HG03108 (cell line): ENCODE measurements at regions not wholly inside any gene's neighbourhood (a gene's known extent, or its start where the extent isn't known, plus 50 kb on each side); places are given as distances from the start of the nearest gene placed in this dataset.

Experiments
- ATAC-seq: cut with Tn5 transposase; IDR thresholded peaks from one replicate; pipeline ENCODE4 v1.9.1; 2021; ENCODE audit warnings: moderate library complexity; ENCODE audit not compliant: unreplicated experiment

DNA sequence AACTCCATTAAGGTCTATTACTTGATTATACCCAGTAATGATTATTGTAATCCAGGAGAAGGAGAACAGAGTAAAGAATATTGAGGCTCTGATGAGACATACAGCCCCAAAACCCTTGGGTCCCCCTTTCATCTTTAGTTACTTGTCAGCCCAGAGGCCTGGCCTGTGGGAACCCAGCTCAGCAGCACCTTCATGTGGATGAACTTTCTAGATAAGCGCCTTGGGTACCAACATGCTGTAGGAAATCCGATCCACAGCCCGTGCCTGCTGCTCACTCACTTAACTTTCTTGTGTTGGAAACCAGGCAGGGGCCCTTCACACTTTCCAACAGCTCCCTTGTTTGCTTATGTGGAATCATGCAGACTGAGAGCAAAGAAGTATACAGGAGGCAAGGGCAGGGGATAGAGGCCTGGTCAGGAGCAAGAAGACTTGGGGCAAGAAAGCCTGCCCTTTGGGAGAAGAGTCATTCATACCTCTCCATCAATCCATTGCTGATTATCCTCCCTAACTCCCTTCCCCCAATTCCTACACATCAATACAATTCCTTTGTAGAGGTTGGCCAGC, 64.0 kb upstream of the SOX9 start:
- no peak for ATAC-seq

DNA sequence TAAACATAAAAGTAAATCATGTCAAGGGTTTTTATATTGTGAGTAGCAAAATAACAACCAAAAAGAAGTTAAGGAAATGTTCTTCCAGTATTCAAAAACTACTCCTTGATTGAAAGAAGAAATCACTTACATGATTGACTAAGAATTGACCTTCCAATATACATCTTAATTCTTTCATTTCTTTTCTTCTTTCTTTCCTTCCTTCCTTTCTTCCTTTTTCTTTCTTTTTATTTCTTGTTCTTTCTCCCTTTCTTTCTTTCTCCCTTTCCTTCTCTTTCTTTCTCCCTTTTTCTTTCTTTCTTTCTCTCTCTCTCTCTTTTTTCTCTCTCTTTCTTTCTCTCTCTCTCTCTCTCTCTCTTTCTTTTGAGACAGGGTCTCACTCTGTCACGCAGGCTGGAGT, 60.7 kb upstream of the SOX9 start:
- ATAC-seq, result no peak

DNA sequence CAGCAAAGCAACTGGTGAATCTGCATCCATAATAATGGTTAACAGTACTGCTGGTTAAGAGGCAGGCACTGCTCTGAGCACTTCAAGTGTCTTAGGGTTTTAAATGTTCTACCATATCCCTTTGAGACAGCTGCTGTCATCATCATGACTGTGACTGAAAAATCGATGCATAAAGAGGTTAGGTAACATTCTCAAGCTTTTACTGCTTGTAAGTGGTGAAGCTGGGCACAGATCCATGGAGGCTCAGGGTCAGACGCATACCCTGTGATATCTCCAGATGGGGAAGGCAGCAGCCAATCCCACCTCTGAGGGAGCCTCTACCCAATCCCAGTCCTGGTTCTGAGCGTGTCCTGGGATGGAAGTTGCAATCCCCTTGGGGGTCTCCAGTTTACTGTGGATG, 57.6 kb upstream of the SOX9 start:
- ATAC-seq, result no peak

DNA sequence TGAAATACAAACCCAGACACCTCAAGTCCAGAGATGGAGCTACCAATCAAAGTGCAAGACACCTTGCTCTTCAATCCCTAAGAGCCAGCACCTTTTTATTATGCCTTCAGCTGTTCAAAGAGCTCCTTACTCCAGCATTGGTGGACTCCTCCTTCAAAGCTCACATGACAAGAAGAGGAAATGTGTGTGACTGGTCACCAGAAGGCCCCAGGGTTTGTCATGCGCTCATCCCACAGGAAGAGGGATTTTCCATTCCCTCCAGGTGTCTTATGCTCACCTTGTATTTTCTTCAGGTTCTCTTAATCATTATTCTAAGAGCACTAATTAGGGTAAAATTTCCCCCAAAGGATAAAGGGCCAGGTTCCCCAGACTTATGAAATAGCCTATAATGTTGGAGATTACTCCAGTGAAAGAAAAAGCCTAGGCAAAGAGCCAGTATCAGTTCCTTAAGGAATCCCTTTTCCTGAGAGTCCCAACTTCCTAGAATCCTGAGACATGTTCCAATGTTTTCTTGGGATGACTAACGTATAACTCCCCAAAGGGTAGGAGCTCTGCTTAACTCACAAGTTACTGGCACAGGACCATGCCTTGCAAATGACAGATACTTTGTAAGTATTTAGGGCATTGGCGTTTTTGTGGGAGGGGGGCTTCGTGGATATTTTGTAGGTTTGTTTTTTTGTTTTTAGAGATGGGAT, 56.9 kb upstream of the SOX9 start:
- ATAC-seq, result no peak

DNA sequence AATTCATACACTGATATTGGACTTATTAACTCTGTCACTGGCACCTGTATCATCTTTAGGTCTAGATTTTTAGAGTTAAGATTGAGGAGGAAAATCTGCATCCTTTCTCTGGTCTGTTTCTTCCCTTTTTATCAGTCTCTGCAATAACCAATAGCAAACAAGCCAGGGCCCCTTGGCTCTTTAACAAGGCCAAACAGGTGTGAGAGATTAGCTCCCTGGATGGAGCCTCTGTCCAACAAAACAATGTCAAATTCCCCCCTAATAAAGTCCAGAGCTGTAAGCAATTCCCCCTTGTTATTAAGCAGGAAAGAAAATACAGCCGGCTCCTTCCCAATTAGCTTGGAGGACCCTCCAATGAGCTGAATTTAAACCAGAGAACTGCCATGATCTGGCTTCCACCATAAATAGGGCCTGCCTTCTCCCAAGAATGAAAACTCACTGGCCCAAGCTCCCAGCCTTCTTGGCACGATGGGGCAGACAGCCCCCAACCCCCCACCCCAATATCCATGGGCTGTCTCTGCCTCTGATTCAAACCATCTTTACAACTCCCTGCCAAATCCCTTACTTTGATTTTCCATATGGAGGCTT, 56.1 kb upstream of the SOX9 start:
- ATAC-seq, result no peak

DNA sequence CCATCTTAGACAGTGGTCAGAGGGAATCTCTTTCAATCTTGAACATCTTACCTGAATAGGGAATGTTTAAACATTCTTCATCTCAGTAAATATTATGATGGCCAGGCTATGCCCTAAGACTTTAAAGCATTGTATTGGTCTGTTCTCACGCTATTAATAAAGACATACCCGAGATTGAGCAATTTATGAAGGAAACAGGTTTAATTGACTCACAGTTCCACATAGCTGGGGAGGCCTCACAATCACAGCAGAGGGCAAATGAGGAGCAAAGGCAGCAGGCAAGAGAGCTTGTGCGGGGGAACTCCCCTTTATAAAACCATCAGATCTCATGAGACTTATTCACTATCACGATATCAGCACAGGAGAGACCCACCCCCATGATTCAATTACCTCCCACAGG, 55.3 kb upstream of the SOX9 start:
- no peak for ATAC-seq

DNA sequence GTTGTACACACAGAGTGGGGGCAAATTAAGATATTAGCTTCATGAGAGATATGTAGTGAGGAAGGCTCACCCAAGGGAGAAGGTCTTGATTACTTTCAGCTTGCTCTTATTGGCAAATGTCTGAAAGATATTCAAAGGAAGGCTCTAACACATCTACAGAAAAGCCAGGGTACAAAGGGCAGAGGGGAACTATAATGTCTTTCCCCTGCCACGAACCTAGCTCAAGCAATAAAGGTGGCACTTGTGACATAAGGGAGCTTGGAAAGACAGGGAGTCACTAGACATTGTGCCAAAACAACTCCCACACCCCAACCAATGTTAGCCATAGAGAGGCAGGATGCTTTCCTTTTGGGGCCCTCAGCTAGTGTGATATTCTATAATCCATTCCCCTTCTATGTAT, 52.2 kb upstream of the SOX9 start:
- no peak for ATAC-seq

DNA sequence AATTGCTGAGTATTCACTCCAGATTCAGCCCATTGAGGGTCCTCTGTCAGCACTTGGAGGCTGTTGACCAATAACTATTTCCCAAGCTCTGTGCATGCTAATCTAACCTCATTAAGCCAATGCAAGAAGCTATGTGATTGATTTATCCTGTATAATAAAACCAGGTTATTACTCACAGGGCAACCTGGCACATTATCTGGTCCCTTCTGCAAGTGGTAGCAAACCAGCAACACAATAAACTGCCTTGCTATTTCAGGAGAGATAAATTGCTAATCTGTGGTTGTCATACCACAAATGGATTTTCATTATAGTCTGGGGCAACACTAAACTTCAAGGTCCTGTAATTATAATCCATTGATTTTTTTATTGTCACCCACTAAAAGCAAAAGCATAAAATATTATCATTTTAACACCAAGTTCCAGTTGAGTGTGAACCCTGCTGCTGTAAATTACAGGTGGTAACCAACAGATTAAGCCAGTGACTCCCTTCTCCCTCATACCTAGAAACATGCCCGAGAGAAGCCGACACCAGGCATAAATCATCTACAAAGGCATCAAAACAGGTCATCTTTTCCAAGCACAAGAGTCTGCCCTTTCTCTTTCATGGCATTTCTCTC, 51.1 kb upstream of the SOX9 start:
- ATAC-seq, result no peak
